ENCODE measurements at regions not wholly inside any gene's neighbourhood (a gene's known extent, or its start where the extent isn't known, plus 50 kb on each side); places are given as distances from the start of the nearest gene placed in this dataset.
"Not testable (repeated sequence)": the region's sequence is repeated elsewhere in the genome, so short reads cannot be mapped to it uniquely, and the experiment has no call there.

DNA sequence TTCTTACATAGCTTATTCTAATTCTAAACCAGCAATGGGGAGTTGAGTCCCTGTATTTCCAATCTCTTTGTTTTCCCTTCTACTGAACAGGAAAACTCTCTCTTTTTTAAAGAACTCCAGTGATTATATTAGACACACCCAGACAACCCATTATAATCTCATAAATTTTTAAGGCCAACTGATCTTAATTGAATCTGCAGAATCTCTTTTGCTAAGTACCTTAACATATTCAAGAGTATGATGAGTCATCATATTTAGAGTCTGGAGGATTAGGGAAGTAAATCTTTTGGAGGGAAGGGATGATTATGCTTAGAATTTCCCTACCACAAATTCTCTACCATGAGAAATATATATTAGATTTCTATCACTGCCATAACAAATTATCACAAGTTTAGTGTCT lies 705.1 kb downstream of the CENPC start:
- DNase-seq (ENCODE audit: low read depth) = no peak

DNA sequence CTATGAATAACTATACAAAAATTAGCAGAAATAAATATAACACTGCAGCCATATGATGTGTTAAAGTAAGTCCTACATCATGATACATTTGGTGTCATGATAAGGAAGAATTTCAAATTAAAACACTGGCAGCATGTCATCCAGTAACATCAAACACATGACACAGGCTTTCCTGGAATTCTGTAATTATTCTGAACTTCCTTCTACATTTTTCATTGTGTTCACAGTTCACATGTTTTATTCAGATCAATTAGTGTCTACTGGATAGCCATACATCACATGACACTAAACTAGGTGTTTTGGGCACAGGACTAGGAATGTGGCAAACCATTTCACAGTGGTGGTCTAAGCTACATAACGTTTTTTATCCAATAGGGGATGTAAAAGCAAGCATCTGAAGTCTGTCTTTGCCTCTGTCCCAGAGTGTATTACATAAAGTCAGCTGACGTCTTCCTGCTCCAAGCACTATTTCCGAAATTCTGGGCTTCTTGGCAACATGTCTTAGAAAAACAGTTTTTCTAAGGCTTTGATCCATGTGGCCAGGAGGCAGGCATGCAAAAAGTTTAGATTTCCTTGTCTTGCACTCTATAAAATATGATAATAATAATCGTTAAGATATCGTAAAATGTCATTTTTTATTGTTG lies 707.9 kb downstream of the CENPC start:
- no peak for DNase-seq (ENCODE audit: low read depth)

DNA sequence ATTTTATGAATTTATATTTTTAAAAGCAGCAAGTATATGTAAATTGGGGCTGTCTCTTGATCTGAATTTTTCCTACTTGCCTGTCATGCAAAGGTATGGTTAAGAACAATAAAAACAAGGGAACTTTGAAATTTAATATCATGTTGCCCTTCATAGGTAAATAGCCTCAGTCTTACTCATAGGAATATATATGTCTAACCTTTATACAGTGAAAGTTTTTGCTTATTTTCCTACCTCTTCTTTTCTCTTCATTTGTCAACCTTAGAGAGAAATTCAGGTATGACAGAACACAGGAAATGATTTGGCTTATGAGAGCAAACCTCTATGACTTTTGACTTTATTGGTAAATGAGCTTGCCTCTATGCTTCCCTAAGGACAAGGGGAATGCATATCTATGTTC lies 716.0 kb downstream of the CENPC start:
- DNase-seq (ENCODE audit: low read depth) = no peak

DNA sequence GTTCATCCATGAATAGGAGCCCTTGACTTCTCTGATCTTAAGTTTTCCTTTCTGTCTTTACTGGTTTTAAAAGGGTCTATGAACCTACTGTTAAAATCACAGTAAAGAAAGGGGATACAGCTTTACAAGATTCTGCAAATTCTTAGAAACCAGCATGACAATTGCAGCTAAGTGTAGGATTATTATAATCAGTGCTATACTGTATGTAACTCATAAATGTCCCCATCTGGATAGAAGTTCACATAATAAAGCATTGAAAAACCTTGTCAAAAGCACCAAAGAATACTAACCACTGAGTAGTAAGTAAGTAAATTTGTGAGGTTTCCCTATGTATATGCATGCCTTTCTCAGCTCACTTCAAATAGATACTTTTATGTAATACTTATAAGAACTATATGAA lies 724.6 kb downstream of the CENPC start:
- DNase-seq (ENCODE audit: low read depth) = no peak

DNA sequence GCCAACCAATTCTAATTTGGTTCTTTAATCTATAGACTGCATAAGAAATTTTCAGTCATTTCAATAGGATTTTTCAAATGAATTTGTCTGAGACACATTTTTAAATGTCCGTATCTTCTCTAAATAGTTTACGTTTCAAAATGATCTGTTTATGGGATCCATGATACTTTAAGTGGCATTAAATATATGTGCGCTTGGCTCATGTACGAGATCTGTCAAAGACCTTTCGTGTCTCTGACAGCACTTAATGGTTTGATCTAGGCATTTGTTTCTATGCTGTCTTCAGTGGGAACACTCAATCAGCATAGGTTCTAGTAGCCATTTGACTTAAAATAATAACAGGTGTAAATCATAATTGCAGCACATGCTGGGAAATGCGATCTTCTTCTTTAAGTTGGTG lies 731.0 kb downstream of the CENPC start:
- DNase-seq (ENCODE audit: low read depth) = no peak

DNA sequence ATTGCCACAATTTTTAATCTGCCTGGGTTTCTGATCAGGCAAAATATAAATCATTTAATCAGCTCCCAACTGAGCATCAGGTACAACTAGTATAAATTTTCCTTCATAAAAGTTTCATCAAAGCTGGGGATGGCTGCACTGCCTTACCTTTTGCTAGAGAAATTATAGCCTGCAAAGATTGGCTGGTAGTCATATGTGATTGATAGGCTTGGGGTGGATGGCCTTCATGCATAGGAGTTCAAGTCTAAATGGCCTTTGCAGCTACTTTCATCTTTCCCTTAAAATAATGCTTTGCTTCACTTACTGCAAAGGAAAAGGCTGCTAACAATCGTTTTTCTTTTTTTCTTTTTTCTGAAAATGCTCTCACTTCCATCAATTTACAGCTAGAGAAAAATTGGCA lies 739.7 kb downstream of the CENPC start:
- DNase-seq (ENCODE audit: low read depth) = no peak

DNA sequence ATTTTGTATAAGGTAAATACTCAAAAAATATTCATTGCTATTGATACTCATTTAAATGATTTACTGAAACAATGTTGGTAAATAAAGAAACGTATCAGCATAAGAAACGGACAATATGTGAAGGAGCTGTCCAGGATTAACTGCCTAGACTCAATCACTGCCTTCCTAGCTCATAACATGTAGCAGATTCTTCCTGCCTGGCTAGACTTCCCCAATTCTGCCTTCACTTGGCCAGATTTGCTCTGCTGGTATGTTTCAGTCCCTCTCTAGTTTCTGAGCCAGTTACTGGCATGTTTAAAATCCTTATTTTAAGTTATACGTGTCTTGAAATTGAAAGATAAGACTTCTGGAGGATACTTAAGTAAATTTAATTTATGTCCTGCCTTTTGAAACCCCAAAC lies 740.3 kb downstream of the CENPC start:
- no peak for DNase-seq (ENCODE audit: low read depth)

DNA sequence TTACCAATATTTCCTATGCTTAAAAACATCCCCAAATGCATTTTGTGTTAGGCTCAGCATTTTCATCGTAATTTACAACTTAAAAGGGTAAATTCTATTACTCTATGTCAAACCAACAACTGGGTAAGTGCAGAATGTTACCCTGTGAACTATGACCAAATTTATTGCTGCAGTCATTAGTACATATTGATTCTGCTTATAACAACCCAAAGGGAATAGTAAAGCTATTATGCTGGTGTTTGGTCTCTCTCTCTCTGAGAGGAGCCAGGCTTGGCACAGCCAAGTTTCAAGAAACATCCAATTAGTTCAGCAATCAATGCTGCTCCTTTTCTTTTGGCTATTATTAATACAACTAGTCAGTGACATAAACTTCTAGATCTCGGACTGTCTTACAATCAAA lies 747.7 kb downstream of the CENPC start:
- no peak for DNase-seq (ENCODE audit: low read depth)

DNA sequence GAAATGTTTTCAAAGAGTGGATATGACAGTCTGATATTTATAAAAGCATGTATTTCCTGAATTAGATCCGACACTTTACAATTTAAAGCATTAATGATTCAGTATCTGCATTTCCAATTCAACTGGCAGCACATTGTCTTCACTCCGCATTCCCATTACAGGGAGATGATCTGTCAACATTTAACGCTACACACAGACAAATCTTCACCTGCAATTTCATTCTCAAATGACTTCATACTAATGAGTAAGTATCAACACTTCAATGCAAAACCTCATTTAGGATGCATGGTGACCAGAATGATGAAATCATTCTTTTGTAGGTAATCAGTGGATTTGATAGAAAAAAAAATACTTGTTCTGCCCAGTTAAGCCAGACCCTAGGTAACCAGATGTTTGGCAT lies 749.6 kb downstream of the CENPC start:
- DNase-seq (ENCODE audit: low read depth) = no peak

DNA sequence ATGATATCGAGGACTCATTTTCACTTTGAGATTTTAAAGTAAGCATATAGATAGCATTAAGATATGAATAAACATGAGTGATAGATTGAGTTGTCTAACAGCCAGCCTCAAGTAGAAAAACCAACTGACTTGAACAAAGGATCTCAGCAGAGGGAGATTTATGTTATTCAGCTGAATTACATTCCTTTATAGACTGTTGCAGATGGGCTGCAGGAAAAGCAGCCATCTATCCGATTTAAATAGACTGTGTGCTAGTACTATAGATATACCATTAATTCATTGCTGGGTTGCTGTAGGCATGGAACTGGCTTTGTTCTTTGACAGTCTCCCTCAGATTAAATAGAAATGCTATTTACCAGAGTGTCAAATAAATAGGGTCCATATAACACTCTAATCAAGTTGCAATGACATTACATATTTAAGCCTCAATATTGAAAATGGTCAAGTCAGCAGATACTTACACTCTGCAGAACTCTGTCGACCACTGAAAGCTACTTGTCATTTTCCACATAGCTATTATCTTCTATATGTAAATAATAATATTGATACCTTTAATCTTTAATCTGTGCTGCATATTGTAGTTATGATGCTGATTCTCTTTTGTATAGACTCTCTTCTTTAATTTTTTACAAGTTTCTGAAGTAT lies 750.8 kb downstream of the CENPC start:
- no peak for DNase-seq (ENCODE audit: low read depth)

DNA sequence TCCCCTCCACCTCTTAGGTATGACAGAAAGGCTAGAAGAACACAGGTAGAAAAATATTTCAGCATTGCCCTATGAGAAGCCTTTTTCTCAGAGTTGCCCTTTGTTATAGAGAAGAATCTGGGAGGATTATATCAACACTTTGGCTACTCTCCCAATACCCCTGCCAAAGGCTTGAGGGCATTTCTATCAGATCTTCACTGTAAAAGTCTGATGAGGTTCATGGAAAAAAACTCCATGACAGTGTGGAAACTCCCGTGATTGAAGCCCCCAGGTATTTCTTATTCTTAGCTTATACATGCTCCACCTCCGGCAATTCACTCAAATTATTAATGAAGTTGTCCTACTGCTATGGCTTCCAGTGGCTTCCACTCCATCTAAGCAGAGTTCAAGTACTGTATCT lies 753.6 kb downstream of the CENPC start:
- DNase-seq (ENCODE audit: low read depth) = no peak

DNA sequence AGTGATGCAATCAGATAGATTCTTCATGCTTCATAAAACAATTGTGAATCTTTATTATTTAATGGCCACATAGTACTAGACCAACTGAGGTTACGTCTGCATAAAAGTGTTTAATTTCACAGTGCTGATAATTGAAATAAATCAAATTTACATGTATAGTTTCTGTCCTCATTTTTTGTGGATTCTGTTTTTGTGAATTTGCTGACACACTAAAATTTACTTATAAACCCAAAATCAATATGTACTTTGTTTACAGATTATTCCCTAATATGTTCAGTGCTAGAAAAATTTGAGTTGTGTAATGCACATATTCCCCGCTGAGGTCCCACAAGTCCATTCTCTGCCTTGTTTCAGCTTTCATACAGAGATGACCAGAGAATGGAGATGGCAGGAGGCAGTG lies 759.8 kb downstream of the CENPC start:
- no peak for DNase-seq (ENCODE audit: low read depth)

DNA sequence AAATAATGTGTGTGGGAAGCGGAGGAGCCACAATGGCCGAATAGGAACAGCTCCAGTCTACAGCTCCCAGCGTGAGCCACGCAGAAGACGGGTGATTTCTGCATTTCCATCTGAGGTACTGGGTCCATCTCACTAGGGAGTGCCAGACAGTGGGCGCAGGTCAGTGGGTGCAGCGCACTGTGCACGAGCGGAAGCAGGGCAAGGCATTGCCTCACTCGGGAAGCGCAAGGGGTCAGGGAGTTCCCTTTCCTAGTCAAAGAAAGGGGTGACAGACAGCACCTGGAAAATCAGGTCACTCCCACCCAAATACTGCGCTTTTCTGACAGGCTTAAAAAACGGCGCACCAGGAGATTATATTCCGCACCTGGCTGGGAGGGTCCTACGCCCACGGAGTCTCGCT lies 762.6 kb downstream of the CENPC start:
- not testable (repeated sequence) for DNase-seq (ENCODE audit: low read depth)

DNA sequence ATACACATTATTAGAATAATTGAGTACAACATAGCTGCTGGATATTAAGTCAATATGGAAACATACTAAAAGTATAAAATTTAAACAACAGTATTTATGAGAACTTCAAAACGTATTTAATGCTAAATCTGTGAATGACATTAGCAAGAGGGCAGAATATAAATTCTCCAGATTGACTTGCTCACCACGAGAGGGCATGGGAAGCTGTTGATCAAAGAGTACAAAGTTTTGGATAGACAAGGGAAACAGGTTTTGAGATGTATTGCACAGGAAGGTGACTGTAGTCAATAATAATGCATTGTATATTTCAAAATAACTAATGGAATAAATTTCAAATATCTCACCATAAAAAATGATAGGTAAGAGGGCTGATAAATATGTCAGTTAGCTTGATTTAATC lies 768.2 kb downstream of the CENPC start:
- no peak for DNase-seq (ENCODE audit: low read depth)

DNA sequence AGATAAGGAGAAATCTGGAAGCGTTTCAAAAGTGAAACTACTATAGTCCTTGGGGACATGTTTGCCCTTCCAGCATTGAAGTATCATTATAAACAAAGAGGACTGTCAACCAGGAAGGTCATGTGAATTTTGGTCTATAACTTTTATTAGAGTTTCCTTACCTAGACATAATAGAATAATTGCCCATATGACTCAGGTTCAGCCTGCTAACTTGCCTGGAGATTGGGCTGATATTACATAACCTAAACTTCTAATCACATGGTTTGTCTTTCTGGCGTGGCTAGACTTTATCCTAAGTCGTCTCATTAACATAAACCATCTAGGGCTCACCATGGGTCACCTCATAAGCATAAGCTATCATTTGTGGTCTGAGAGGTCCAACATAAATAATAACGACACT lies 775.9 kb downstream of the CENPC start:
- no peak for DNase-seq (ENCODE audit: low read depth)

DNA sequence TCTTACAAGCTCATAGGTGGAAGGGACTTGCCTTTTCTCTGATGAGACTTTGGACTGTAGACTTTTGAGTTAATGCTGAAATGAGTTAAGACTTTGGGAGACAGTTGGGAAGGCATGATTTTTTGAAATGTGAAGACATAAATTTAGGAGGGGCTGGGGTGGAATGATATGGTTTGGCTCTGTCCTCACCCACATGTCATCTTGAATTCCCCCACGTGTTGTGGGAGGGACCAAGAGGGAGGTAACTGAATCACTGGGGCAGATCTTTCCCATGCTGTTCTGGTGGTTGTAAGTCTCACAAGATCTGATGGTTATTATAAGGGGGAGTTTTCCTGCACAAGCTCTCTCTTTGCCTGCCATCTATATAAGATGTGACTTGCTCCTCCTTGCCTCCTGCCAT lies 777.9 kb downstream of the CENPC start:
- DNase-seq (ENCODE audit: low read depth) = no peak

DNA sequence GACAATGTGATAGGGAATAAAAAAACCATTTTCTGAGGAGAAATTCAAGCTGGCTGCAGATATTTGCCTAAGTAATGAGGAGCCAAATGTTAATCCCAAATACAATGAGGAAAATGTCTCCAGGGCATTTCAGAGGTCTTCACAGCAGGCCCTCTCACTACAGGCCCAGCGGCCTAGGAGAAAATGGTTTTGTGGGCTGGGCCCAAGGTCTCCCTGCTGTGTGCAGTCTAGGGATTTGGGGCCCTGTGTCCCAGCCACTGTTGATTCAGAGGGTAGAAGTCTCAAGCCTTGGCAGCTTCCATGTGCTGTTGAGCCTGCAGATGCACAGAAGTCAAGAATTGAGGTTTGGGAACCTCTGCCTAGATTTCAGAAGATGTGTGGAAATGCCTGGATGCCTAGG lies 778.7 kb downstream of the CENPC start:
- no peak for DNase-seq (ENCODE audit: low read depth)

DNA sequence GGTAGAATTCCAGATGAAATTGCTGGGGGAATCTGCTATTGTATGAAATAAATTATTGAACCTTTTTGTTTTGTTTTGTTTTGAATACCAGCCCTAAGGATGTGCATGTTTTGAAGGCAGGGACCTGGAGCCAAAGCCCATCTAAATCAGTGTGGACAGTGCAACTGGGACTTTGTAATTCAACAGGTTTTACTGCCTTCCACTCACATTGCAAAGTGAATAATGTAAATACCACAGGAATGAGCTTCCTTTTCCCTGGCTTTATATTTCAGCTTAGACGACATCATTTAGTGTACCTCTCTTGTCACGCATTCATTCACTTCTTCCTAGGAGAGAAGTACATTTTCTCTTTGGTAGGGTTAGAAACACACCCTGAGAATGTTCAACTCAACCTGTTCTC lies 795.0 kb downstream of the CENPC start:
- no peak for DNase-seq (ENCODE audit: low read depth)

DNA sequence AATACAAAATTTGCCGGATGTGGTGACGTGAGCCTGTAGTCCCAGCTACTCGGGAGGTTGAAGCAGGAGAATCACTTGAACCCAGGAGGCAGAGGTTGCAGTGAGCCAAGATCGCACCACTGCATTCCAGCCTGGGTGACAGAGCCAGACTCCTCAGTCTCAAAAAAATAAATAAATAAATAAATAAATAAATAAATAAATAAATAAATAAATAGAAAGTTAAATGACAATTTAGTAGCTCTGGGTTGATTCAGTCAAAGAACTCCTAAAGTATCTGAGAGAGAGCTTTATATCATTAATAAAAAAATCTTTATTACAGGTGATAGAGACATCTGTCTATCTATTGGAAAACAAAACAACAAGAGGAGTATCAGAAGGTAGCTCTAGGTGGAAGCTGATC lies 798.4 kb downstream of the CENPC start:
- DNase-seq (ENCODE audit: low read depth) = not testable (repeated sequence)

DNA sequence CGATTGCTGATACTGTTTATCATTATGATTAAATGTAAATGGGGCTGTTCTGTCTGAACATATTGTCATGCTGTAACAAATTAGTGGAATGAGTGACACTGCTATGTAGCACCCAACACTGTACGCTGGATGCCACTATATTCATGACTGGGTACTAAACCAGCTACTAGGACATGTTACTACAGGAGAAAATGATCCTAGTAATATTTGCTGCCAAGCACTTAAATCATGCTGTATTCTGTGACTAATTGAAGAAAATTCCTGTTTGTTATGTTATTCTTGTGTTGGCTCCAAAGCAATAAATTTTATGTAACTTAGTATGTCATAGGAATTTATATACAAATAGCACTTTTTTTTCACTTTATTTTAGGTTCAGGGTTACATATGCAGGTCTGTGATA lies 804.2 kb downstream of the CENPC start:
- no peak for DNase-seq (ENCODE audit: low read depth)

DNA sequence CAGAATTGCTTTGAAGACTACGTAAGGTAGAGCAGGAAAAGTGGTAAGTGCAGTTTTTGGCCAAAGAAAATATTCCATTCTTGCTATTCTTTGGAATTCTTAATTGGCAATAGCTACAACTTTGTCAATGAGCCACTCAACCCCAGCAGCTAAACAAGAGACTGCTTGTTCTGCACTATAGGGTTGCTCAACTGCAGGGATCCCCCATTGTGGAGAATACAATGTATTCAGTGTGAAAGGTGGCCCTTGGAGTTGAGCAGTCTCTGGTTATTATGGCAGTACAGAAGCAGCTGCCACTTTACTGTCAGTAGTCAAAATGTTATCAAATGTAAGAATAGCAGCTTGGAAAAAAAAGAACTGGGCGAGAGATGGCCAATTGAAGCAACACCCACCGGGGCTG lies 808.7 kb downstream of the CENPC start:
- DNase-seq (ENCODE audit: low read depth) = peak; percentile 15

DNA sequence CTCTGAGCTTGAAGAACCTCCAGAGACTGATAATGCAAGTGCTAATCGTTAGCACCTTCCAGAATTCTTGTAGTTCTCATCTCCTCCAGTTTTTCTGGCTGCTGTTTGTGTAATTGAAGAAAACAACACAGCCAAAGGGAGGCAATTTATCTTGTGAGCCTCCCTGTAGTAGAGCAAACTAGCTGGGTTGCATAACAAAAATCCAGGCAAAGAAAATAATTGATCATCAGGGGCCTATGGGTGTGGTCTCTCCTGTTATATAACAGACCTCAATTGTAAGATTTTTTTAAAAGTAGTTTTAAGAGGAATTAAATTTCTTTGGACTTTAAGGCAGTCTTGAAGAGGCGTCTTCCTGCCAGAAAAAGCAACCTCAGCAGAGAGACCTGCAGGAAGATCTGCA lies 817.0 kb downstream of the CENPC start:
- DNase-seq (ENCODE audit: low read depth) = no peak

DNA sequence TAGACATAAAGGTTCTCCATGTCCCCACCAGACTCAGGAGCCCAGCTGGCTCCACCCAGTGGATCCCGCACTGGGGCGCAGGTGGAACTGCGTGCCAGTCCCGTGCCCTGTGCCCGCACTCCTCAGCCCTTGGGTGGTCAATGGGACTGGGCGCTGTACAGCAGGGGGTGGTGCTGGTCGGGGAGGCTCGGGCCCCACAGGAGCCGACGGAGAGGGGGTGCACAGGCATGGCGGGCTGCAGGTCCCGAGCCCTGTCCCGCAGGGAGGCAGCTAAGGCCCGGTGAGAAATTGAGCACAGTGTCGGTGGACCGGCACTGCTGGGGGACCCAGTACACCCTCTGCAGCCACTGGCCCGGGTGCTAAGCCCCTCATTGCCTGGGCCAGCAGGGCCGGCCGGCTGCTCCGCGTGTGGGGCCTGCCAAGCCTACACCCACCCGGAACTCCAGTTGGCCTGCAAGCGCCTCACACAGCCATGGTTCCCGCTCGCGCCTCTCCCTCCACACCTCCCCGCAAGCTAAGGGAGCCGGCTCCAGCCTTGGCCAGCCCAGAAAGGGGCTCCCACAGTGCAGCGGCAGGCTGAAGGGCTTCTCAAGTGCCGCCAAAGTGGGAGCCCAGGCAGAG lies 832.9 kb downstream of the CENPC start:
- not testable (repeated sequence) for DNase-seq (ENCODE audit: low read depth)

DNA sequence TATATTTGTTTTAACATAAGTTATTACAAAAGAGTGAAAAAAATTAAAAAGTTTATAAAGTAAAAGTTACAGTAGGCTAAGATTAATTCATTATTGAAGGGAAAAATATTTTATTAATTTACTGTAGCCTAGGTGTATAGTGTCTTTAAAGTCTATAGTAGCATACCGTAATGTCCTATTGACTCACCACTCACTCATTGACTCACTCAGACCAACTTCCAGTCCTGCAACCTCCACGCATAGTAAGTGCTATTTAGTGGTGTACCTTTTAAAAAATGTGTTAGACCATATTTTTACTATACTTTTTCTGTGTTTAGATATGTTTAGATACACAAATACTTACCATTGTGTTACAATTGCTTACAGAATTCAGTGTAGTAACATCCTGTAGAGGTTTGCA lies 841.1 kb downstream of the CENPC start:
- DNase-seq (ENCODE audit: low read depth) = no peak
